ENCODE measurements at regions not wholly inside any gene's neighbourhood (a gene's known extent, or its start where the extent isn't known, plus 50 kb on each side); places are given as distances from the start of the nearest gene placed in this dataset.
"Not testable (repeated sequence)": the region's sequence is repeated elsewhere in the genome, so short reads cannot be mapped to it uniquely, and the experiment has no call there.

GRCh38 chr7:91569728-91570457, 305.7 kb downstream of the FZD1 start:
- Histone ChIP-seq H3K79me2 (ENCODE audit: insufficient read depth, low read depth) (no peaks in the 10 kb centered on the region), H2AFZ (ENCODE audit: low read depth) (no peak overlapping the region), H3K9ac (no peak overlapping the region), H3K36me3 (ENCODE audit: insufficient read depth) (no peaks in the 10 kb centered on the region), H3K27me3 (ENCODE audit: insufficient read depth, low read depth) (no peaks in the 10 kb centered on the region), H4K20me1 (ENCODE audit: insufficient read depth) (no peaks in the 10 kb centered on the region), H3K27ac (no peak overlapping the region), H3K4me3 (IDR thresholded peaks at IDR 0.05; ENCODE audit: insufficient read depth, low read depth, low read length) (no peak overlapping the region), H3K4me1 (ENCODE audit: low read depth, poor library complexity, severe bottlenecking) (no peaks in the 10 kb centered on the region), H3K4me2 (no peak overlapping the region)
- TF ChIP-seq, protein P1, sequence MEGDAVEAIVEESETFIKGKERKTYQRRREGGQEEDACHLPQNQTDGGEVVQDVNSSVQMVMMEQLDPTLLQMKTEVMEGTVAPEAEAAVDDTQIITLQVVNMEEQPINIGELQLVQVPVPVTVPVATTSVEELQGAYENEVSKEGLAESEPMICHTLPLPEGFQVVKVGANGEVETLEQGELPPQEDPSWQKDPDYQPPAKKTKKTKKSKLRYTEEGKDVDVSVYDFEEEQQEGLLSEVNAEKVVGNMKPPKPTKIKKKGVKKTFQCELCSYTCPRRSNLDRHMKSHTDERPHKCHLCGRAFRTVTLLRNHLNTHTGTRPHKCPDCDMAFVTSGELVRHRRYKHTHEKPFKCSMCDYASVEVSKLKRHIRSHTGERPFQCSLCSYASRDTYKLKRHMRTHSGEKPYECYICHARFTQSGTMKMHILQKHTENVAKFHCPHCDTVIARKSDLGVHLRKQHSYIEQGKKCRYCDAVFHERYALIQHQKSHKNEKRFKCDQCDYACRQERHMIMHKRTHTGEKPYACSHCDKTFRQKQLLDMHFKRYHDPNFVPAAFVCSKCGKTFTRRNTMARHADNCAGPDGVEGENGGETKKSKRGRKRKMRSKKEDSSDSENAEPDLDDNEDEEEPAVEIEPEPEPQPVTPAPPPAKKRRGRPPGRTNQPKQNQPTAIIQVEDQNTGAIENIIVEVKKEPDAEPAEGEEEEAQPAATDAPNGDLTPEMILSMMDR (conservative IDR thresholded peaks at IDR 0.05; ENCODE audit: low read depth, low read length), result no peak

- Histone ChIP-seq H4K20me1 (ENCODE audit: insufficient read depth) (no peaks in the 10 kb centered on the region), H3K36me3 (ENCODE audit: insufficient read depth) (no peaks in the 10 kb centered on the region), H3K4me1 (ENCODE audit: low read depth, poor library complexity, severe bottlenecking) (no peaks in the 10 kb centered on the region), H3K27ac (no peak overlapping the region), H2AFZ (ENCODE audit: low read depth) (no peak overlapping the region), H3K79me2 (ENCODE audit: insufficient read depth, low read depth) (no peaks in the 10 kb centered on the region), H3K4me3 (IDR thresholded peaks at IDR 0.05; ENCODE audit: insufficient read depth, low read depth, low read length) (no peak overlapping the region), H3K4me2 (no peak overlapping the region), H3K27me3 (ENCODE audit: insufficient read depth, low read depth) (no peaks in the 10 kb centered on the region), H3K9ac (no peak overlapping the region)
- TF ChIP-seq, protein P1 (conservative IDR thresholded peaks at IDR 0.05; ENCODE audit: low read depth, low read length), result no peak
Observed at GRCh38 chr7:91570560-91570959, 306.3 kb downstream of the FZD1 start.

- Histone ChIP-seq H3K27me3 (ENCODE audit: insufficient read depth, low read depth) (no peaks in the 10 kb centered on the region), H4K20me1 (ENCODE audit: insufficient read depth) (no peaks in the 10 kb centered on the region), H2AFZ (ENCODE audit: low read depth) (no peak overlapping the region), H3K27ac (no peak overlapping the region), H3K4me3 (IDR thresholded peaks at IDR 0.05; ENCODE audit: insufficient read depth, low read depth, low read length) (no peak overlapping the region), H3K36me3 (ENCODE audit: insufficient read depth) (no peaks in the 10 kb centered on the region), H3K79me2 (ENCODE audit: insufficient read depth, low read depth) (no peaks in the 10 kb centered on the region), H3K4me1 (ENCODE audit: low read depth, poor library complexity, severe bottlenecking) (no peaks in the 10 kb centered on the region), H3K9ac (no peak overlapping the region), H3K4me2 (no peak overlapping the region)
- TF ChIP-seq, protein P1 (conservative IDR thresholded peaks at IDR 0.05; ENCODE audit: low read depth, low read length), result no peak
Observed at GRCh38 chr7:91571601-91572000, 307.4 kb downstream of the FZD1 start.

DNA sequence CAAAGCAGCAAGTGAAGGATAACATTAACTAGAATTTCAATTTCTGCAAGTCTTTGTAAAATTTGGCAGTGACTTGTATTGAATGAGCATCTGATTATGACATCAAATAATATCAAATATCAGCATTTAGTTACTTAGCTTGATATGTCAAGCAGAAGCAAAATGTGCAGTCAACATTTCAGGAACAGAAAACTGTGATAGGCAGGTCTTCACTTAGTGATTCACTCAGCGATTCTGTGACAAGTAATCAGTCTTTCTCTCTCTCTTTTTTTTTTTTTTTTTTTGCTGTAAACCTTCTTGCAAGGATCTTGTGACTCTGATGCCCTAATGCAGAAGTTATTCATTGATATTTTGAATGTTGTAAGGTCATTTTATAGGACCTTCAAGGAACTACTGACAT, 307.1 kb downstream of the MTERF1 start:
- Histone ChIP-seq H3K27ac (no peak overlapping the region), H3K4me1 (ENCODE audit: low read depth, poor library complexity, severe bottlenecking) (no peaks in the 10 kb centered on the region), H3K36me3 (ENCODE audit: insufficient read depth) (no peaks in the 10 kb centered on the region), H4K20me1 (ENCODE audit: insufficient read depth) (no peaks in the 10 kb centered on the region), H2AFZ (ENCODE audit: low read depth) (no peak overlapping the region), H3K27me3 (ENCODE audit: insufficient read depth, low read depth) (no peaks in the 10 kb centered on the region), H3K4me3 (IDR thresholded peaks at IDR 0.05; ENCODE audit: insufficient read depth, low read depth, low read length) (no peak overlapping the region), H3K9ac (no peak overlapping the region), H3K4me2 (no peak overlapping the region), H3K79me2 (ENCODE audit: insufficient read depth, low read depth) (no peaks in the 10 kb centered on the region)
- TF ChIP-seq, protein P1 (conservative IDR thresholded peaks at IDR 0.05; ENCODE audit: low read depth, low read length), result no peak

DNA sequence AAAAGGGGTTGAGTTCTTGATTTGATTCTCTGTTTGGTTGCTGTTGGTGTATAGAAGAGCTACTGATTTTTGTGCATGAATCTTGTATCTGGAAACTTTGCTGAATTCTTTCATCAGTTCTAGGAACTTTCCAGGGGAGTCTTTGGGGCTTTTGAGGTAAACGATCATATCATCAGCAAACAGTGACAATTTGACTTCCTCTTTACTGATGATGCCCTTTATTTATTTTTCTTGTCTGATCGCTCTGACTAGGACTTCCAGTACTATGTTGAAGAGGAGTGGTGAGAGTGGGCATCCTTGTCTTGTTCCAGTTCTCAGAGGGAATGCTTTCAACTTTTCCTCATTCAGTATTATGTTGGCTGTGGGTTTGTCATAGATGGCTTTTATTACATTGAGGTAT, 304.0 kb downstream of the MTERF1 start:
- H3K27me3 ChIP-seq (ENCODE audit: insufficient read depth, low read depth); H3K4me3 ChIP-seq (IDR thresholded peaks at IDR 0.05; ENCODE audit: insufficient read depth, low read depth, low read length); H3K27ac ChIP-seq; H3K4me1 ChIP-seq (ENCODE audit: low read depth, poor library complexity, severe bottlenecking); H3K36me3 ChIP-seq (ENCODE audit: insufficient read depth); H3K79me2 ChIP-seq (ENCODE audit: insufficient read depth, low read depth); H2AFZ ChIP-seq (ENCODE audit: low read depth); H4K20me1 ChIP-seq (ENCODE audit: insufficient read depth); H3K4me2 ChIP-seq; H3K9ac ChIP-seq: not testable (repeated sequence)

Data from KMS-11 (cell line).